H9 (cell line): ENCODE measurements at regions not wholly inside any gene's neighbourhood (a gene's known extent, or its start where the extent isn't known, plus 50 kb on each side); places are given as distances from the start of the nearest gene placed in this dataset.

ENCODE experiments used
- DNase-seq: peaks from one replicate; pipeline ENCODE4 v3.0.0-alpha.2; 2017
- H2AFZ ChIP-seq: one replicate; pipeline ENCODE4 v1.6.1; 2013; ENCODE audit warnings: mild to moderate bottlenecking, low read length, control low read depth, moderate library complexity
- H2AK5ac ChIP-seq: 2 replicates; pipeline ENCODE4 v1.6.1; 2013; ENCODE audit warnings: low read length, control low read depth, mixed read lengths; ENCODE audit not compliant: insufficient read length
- H2BK120ac ChIP-seq: one replicate; pipeline ENCODE4 v1.6.1; 2013; ENCODE audit warnings: low read depth, mild to moderate bottlenecking, low read length, control low read depth, inconsistent platforms; ENCODE audit not compliant: poor library complexity, severe bottlenecking
- H2BK12ac ChIP-seq: 2 replicates; pipeline ENCODE4 v1.6.1; 2013; ENCODE audit warnings: low read length, control low read depth, mixed read lengths, low read depth; ENCODE audit not compliant: insufficient read length
- H2BK15ac ChIP-seq: 2 replicates; pipeline ENCODE4 v1.6.1; 2013; ENCODE audit warnings: low read depth, low read length, control low read depth
- H2BK20ac ChIP-seq: one replicate; pipeline ENCODE4 v1.6.1; 2013; ENCODE audit warnings: low read depth, mild to moderate bottlenecking, low read length, control low read depth, inconsistent platforms; ENCODE audit not compliant: poor library complexity, severe bottlenecking
- H2BK5ac ChIP-seq: 2 replicates; pipeline ENCODE4 v1.6.1; 2013; ENCODE audit warnings: low read length, control low read depth, mixed read lengths; ENCODE audit not compliant: insufficient read length
- H3K14ac ChIP-seq: 2 replicates; pipeline ENCODE4 v1.6.1; 2013; ENCODE audit warnings: low read length, control low read depth; ENCODE audit not compliant: insufficient read depth
- H3K18ac ChIP-seq: 2 replicates; pipeline ENCODE4 v1.6.1; 2013; ENCODE audit warnings: low read depth, mild to moderate bottlenecking, mixed read lengths, low read length, control low read depth; ENCODE audit not compliant: insufficient read length
- H3K23ac ChIP-seq: 2 replicates; pipeline ENCODE4 v1.6.1; 2013; ENCODE audit warnings: low read length, control low read depth, mixed read lengths, low read depth; ENCODE audit not compliant: insufficient read length
- H3K23me2 ChIP-seq: 2 replicates; pipeline ENCODE4 v1.6.1; 2013; ENCODE audit warnings: low read depth, mild to moderate bottlenecking, mixed read lengths, low read length, control low read depth; ENCODE audit not compliant: insufficient read length, poor library complexity, severe bottlenecking
- H3K27ac ChIP-seq: 2 replicates; pipeline ENCODE4 v1.5.1; 2013; ENCODE audit warnings: low read length, control low read depth, mixed read lengths, low read depth; ENCODE audit not compliant: insufficient read length
- H3K27me3 ChIP-seq: 2 replicates; pipeline ENCODE4 v1.6.1; 2013; ENCODE audit warnings: low read length, control low read depth, inconsistent platforms; ENCODE audit not compliant: insufficient read depth
- H3K4ac ChIP-seq: 2 replicates; pipeline ENCODE4 v1.6.1; 2013; ENCODE audit warnings: low read depth, mild to moderate bottlenecking, control low read depth, inconsistent platforms, low read length, moderate library complexity
- H3K4me1 ChIP-seq: 2 replicates; pipeline ENCODE4 v1.6.1; 2013; ENCODE audit warnings: low read length, control low read depth, inconsistent platforms; ENCODE audit not compliant: insufficient read depth
- H3K4me2 ChIP-seq: 2 replicates; pipeline ENCODE4 v1.6.1; 2013; ENCODE audit warnings: low read length, control low read depth, mixed read lengths; ENCODE audit not compliant: insufficient read length, insufficient read depth
- H3K56ac ChIP-seq: 2 replicates; pipeline ENCODE4 v1.6.1; 2013; ENCODE audit warnings: low read depth, mild to moderate bottlenecking, mixed read lengths, low read length, control low read depth; ENCODE audit not compliant: insufficient read length
- H3K79me1 ChIP-seq: 2 replicates; pipeline ENCODE4 v1.6.1; 2013; ENCODE audit warnings: low read depth, mild to moderate bottlenecking, moderate library complexity, low read length, control low read depth, inconsistent platforms; ENCODE audit not compliant: insufficient read depth, poor library complexity, severe bottlenecking
- H3K79me2 ChIP-seq: 2 replicates; pipeline ENCODE4 v1.6.1; 2013; ENCODE audit warnings: low read length, control low read depth, inconsistent platforms; ENCODE audit not compliant: insufficient read depth
- H3K9ac ChIP-seq: 2 replicates; pipeline ENCODE4 v1.6.1; 2013; ENCODE audit warnings: low read length, control low read depth, mixed read lengths; ENCODE audit not compliant: insufficient read length; ENCODE audit errors: extremely low read depth
- H3K9me3 ChIP-seq: one replicate; pipeline ENCODE4 v1.6.1; 2013; ENCODE audit warnings: low read depth, low read length, inconsistent platforms; ENCODE audit not compliant: control insufficient read depth
- H3T11ph ChIP-seq: one replicate; pipeline ENCODE4 v1.6.1; 2013; ENCODE audit warnings: mild to moderate bottlenecking, low read length, control low read depth, inconsistent platforms
- H4K20me1 ChIP-seq: one replicate; pipeline ENCODE4 v1.6.1; 2013; ENCODE audit not compliant: control insufficient read depth, insufficient read length, insufficient read depth
- H4K5ac ChIP-seq: 2 replicates; pipeline ENCODE4 v1.6.1; 2013; ENCODE audit warnings: low read depth, mild to moderate bottlenecking, mixed read lengths, low read length, control low read depth; ENCODE audit not compliant: insufficient read length
- H4K8ac ChIP-seq: replicated peaks from 2 replicates; pipeline ENCODE4 v1.6.1; 2013; ENCODE audit warnings: low read length, control low read depth, mixed read lengths, low read depth; ENCODE audit not compliant: insufficient read length
- H4K91ac ChIP-seq: 2 replicates; pipeline ENCODE4 v1.6.1; 2013; ENCODE audit warnings: low read depth, mild to moderate bottlenecking, moderate library complexity, mixed read lengths, low read length, control low read depth; ENCODE audit not compliant: insufficient read length
- H3K27ac Mint-ChIP-seq, 3 experiments: 2 replicates in 2 of 3; 3 replicates in 1 of 3; pipeline ENCODE4 v1.8.0; 2020 to 2021; ENCODE audit warnings: mixed read lengths in 3 of 3, mild to moderate bottlenecking in 1 of 3, moderate library complexity in 1 of 3
- H3K27me3 Mint-ChIP-seq: 2 replicates; pipeline ENCODE4 v1.8.0; 2021; ENCODE audit warnings: low read depth, mild to moderate bottlenecking, moderate library complexity, mixed read lengths
- H3K36me3 Mint-ChIP-seq, 3 experiments: 2 replicates in 2 of 3; 3 replicates in 1 of 3; pipeline ENCODE4 v1.8.0; 2020 to 2021; ENCODE audit warnings: low read depth in 3 of 3, mixed read lengths in 3 of 3; ENCODE audit not compliant: insufficient read depth in 1 of 3
- H3K4me1 Mint-ChIP-seq, 2 experiments: 2 replicates each; pipeline ENCODE4 v1.8.0; 2020; ENCODE audit warnings: mixed read lengths in 2 of 2
- H3K4me3 Mint-ChIP-seq, 2 experiments: 2 replicates in 1 of 2; 3 replicates in 1 of 2; pipeline ENCODE4 v1.8.0; 2020 to 2021; ENCODE audit warnings: mild to moderate bottlenecking in 2 of 2, mixed read lengths in 2 of 2, moderate library complexity in 1 of 2
- H3K9me3 Mint-ChIP-seq, 2 experiments: 2 replicates in 1 of 2; 3 replicates in 1 of 2; pipeline ENCODE4 v1.8.0; 2020; ENCODE audit warnings: mild to moderate bottlenecking in 2 of 2, mixed read lengths in 2 of 2, moderate library complexity in 1 of 2
- CTCF ChIP-seq: fragments of 200-600 bp; sonication (generic); conservative IDR thresholded peaks from 3 replicates; pipeline ENCODE4 v1.8.0; 2021; ENCODE audit warnings: antibody characterized with exemption, mild to moderate bottlenecking
- WGBS: extraction: QIAGEN DNeasy Blood & Tissue Kit; methylation state at CpG from one replicate; pipeline ENCODE4 v1.1.7; 2013; ENCODE audit warnings: missing lambda C conversion rate, low lambda C conversion rate, mixed read lengths; ENCODE audit not compliant: insufficient read length; ENCODE audit errors: extremely low coverage; 5-methylcytosine and 5-hydroxymethylcytosine counted together

GRCh38 chr3:159764490-159765029 is 224.1 kb upstream of the IL12A start:
- no peak overlapping the region for H3K56ac ChIP-seq
- no peaks in the 10 kb centered on the region; the same call in 1 of the 2 replicates for H3K27me3 ChIP-seq
- no peak overlapping the region for H2BK5ac ChIP-seq
- peaks cover 39 to 41% of the 10 kb centered on the region in 2 experiments for H3K4me1 Mint-ChIP-seq
- H3K27ac Mint-ChIP-seq, result peak overlapping the region; percentile 82 to 95 (median 90); a peak in 6 of 7 replicates
- H4K8ac ChIP-seq, result no peak overlapping the region
- H4K91ac ChIP-seq, result no peak overlapping the region
- no peaks in the 10 kb centered on the region for H3K9me3 ChIP-seq
- peaks cover 12% of the 10 kb centered on the region for H3K27me3 Mint-ChIP-seq
- peaks cover 2% of the 10 kb centered on the region for H4K20me1 ChIP-seq
- no peaks in the 10 kb centered on the region for H3K79me2 ChIP-seq
- DNase-seq, result no peak
- H2BK15ac ChIP-seq, result no peak overlapping the region
- H3K23me2 ChIP-seq, result peaks cover 19% of the 10 kb centered on the region
- no CpG with 5 or more reads among the region's 51 CpGs for WGBS
- no peak overlapping the region for H3K9ac ChIP-seq
- no peak overlapping the region for H3K18ac ChIP-seq
- no peak overlapping the region for H2BK120ac ChIP-seq
- H3K36me3 Mint-ChIP-seq, result no peaks in the 10 kb centered on the region; a peak in 1 of 7 replicates
- H3K4ac ChIP-seq, result no peak overlapping the region
- no peaks in the 10 kb centered on the region for H3K9me3 Mint-ChIP-seq
- peaks cover 7% of the 10 kb centered on the region; the same call in 1 of the 2 replicates for H3K4me1 ChIP-seq
- no peak overlapping the region for H3K23ac ChIP-seq
- H2AK5ac ChIP-seq, result no peak overlapping the region
- H2AFZ ChIP-seq, result no peak overlapping the region
- H2BK20ac ChIP-seq, result no peak overlapping the region
- H3K4me2 ChIP-seq, result peak overlapping the region; percentile 94
- H3K27ac ChIP-seq, result no peak overlapping the region
- TF ChIP-seq CTCF, result no peak
- H3T11ph ChIP-seq, result no peak overlapping the region
- H4K5ac ChIP-seq, result no peak overlapping the region
- peak overlapping the region; percentile 91 to 99 for H3K4me3 Mint-ChIP-seq
- no peaks in the 10 kb centered on the region for H3K79me1 ChIP-seq
- no peak overlapping the region for H2BK12ac ChIP-seq
- H3K14ac ChIP-seq, result peak overlapping the region; percentile 73
